Right lobe of liver (tissue), 6 donors: ENCODE measurements at regions not wholly inside any gene's neighbourhood (a gene's known extent, or its start where the extent isn't known, plus 50 kb on each side); places are given as distances from the start of the nearest gene placed in this dataset.
"Not testable (repeated sequence)": the region's sequence is repeated elsewhere in the genome, so short reads cannot be mapped to it uniquely, and the experiment has no call there.

Experiments
- ATAC-seq, 4 donors: fragments of 200-7000 bp; cut with Tn5 transposase; one replicate each; pipeline ENCODE4 v1.9.1; 2020; ENCODE audit warnings: mild to moderate bottlenecking in 4 of 4, moderate library complexity in 4 of 4
- DNase-seq, 3 donors: peaks; one replicate each; pipeline ENCODE4 v3.0.0-alpha.2; 2020
- H3K27ac ChIP-seq, 3 donors: fragments of 200-600 bp; one replicate each; pipeline ENCODE4 v1.8.0; 2022
- H3K27me3 ChIP-seq, 2 donors: fragments of 200-600 bp; one replicate each; pipeline ENCODE4 v1.8.0; 2022
- H3K36me3 ChIP-seq, 4 donors: fragments of 200-600 bp; sonication (generic) in 1 of 4; one replicate each; pipeline versions ENCODE4 v1.5.1 to v1.8.0; 2017 to 2022; ENCODE audit warnings: control low read depth in 1 of 4
- H3K4me1 ChIP-seq, 4 donors: fragments of 200-600 bp; sonication (generic) in 1 of 4; one replicate each; pipeline versions ENCODE4 v1.5.1 to v1.8.0; 2017 to 2022; ENCODE audit warnings: control low read depth in 1 of 4
- H3K4me3 ChIP-seq, 3 donors: fragments of 200-600 bp; one replicate each; pipeline ENCODE4 v1.8.0; 2022
- H3K9me3 ChIP-seq, 4 donors: fragments of 200-600 bp; sonication (generic) in 1 of 4; one replicate each; pipeline versions ENCODE4 v1.5.1 to v1.8.0; 2017 to 2022; ENCODE audit warnings: control low read depth in 1 of 4
- CTCF ChIP-seq, 4 donors: fragments of 200-600 bp in 3 of 4; fragments of 450-650 bp in 1 of 4; IDR thresholded peaks; one replicate each; pipeline versions ENCODE4 v1.5.1 to v1.8.0; 2016 to 2022; ENCODE audit warnings: antibody characterized with exemption in 4 of 4, mild to moderate bottlenecking in 2 of 4
- POLR2A ChIP-seq: fragments of 450-650 bp; IDR thresholded peaks from one replicate; pipeline ENCODE4 v1.6.1; 2017; ENCODE audit warnings: antibody characterized with exemption, mild to moderate bottlenecking
- WGBS: methylation state at CpG from one replicate; pipeline ENCODE4 v1.1.6; 2018; ENCODE audit warnings: low coverage, low lambda C conversion rate; ENCODE audit not compliant: insufficient coverage; ENCODE audit errors: missing lambda C conversion rate; 5-methylcytosine and 5-hydroxymethylcytosine counted together
- intact Hi-C, 2 donors: fragments of 100-400 bp; cut with DNase I; formaldehyde crosslinking; loops; one replicate each; pipeline versions ENCODE4 v1.11.2 to v1.14.1; 2022
- donor health status: DM: no; HTN: yes; CAD: no.
- donor health status: DM: no; HTN: no; CAD: no.
- donor health status: DM: no; HTN: no; CAD: no.
- donor health status: DM: no; HTN: yes; CAD: no.
- donor health status: DM: no; HTN: yes; CAD: no.

- 45% methylated on average over 2 of the region's 2 CpGs for WGBS
- no peak for TF ChIP-seq POLR2A
- TF ChIP-seq CTCF (IDR thresholded peaks at IDR 0.05), result peak in 1 of 4 donors; percentile 15
- no peaks in the 10 kb centered on the region for H3K9me3 ChIP-seq
- ATAC-seq (no peak), DNase-seq (no peak)
- no peaks in the 10 kb centered on the region for H3K27me3 ChIP-seq
- no peaks in the 10 kb centered on the region for H3K4me1 ChIP-seq
- intact Hi-C loops, result no loop called here
- H3K4me3 ChIP-seq, result no peak overlapping the region
- no peak overlapping the region for H3K27ac ChIP-seq
- H3K36me3 ChIP-seq, result no peaks in the 10 kb centered on the region
Observed at GRCh38 chr2:154507186-154507585, 191.3 kb upstream of the KCNJ3 start.

GRCh38 chr2:154518872-154519271, 179.6 kb upstream of the KCNJ3 start:
- DNase-seq (no peak), ATAC-seq (no peak)
- WGBS, result 83% methylated on average over 1 of the region's 1 CpG
- intact Hi-C loops, result no loop called here
- H3K4me1 ChIP-seq, result no peaks in the 10 kb centered on the region
- H3K27ac ChIP-seq, result no peak overlapping the region
- no peaks in the 10 kb centered on the region for H3K36me3 ChIP-seq
- H3K9me3 ChIP-seq, result no peaks in the 10 kb centered on the region
- H3K4me3 ChIP-seq, result no peak overlapping the region
- TF ChIP-seq POLR2A (no peak), CTCF (IDR thresholded peaks at IDR 0.05) (no peak)
- no peaks in the 10 kb centered on the region for H3K27me3 ChIP-seq

- H3K4me1 ChIP-seq, DNase-seq, ATAC-seq, H3K4me3 ChIP-seq, H3K36me3 ChIP-seq, H3K27me3 ChIP-seq, H3K9me3 ChIP-seq, H3K27ac ChIP-seq, intact Hi-C loops: not testable (repeated sequence)
- WGBS, result 87% methylated on average over 2 of the region's 4 CpGs
Observed at GRCh38 chr2:154520951-154521350, 177.5 kb upstream of the KCNJ3 start.

GRCh38 chr2:154526234-154526633, 172.3 kb upstream of the KCNJ3 start:
- Histone ChIP-seq H3K4me1 (no peaks in the 10 kb centered on the region), H3K27me3 (no peaks in the 10 kb centered on the region), H3K9me3 (no peaks in the 10 kb centered on the region), H3K36me3 (no peaks in the 10 kb centered on the region), H3K4me3 (no peak overlapping the region), H3K27ac (no peak overlapping the region)
- DNase-seq (no peak), ATAC-seq (no peak)
- WGBS, result 55% methylated on average over 2 of the region's 2 CpGs
- TF ChIP-seq POLR2A (no peak), CTCF (IDR thresholded peaks at IDR 0.05) (no peak)
- intact Hi-C loops, result no loop called here

- DNase-seq (no peak), ATAC-seq (no peak)
- intact Hi-C loops, result no loop called here
- Histone ChIP-seq H3K27ac (no peak overlapping the region), H3K27me3 (no peaks in the 10 kb centered on the region), H3K4me3 (no peak overlapping the region), H3K36me3 (no peaks in the 10 kb centered on the region), H3K4me1 (no peaks in the 10 kb centered on the region), H3K9me3 (no peaks in the 10 kb centered on the region)
- TF ChIP-seq CTCF (IDR thresholded peaks at IDR 0.05), result no peak
- no peak for TF ChIP-seq POLR2A
- 92% methylated on average over 2 of the region's 5 CpGs for WGBS
Observed at GRCh38 chr2:154527962-154528361, 170.5 kb upstream of the KCNJ3 start.
